Natural killer cell treated with Interleukin-12 subunit alpha and Interleukin-12 subunit beta and Interleukin-15 and Interleukin-18, amount 100 ng/mL, for 72 hours (primary cell): ENCODE measurements at regions not wholly inside any gene's neighbourhood (a gene's known extent, or its start where the extent isn't known, plus 50 kb on each side); places are given as distances from the start of the nearest gene placed in this dataset.
A peak's percentile ranks its signal among the peaks of the same experiment; 100 is the strongest.
"Not testable (repeated sequence)": the region's sequence is repeated elsewhere in the genome, so short reads cannot be mapped to it uniquely, and the experiment has no call there.

Experiments used
- ATAC-seq, 2 donors: fragments of 150-1000 bp; cut with Tn5 transposase in 1 of 2; sonication (Bioruptor Pico), chemical (Tn5 transposase) in 1 of 2; 2 replicates each; pipeline ENCODE4 v1.10.0; 2021
- DNase-seq: peaks from one replicate; pipeline ENCODE4 v3.0.0; 2022; ENCODE audit warnings: low spot score
- H3K27ac Mint-ChIP-seq, 2 donors: 1 replicate in 1 of 2; 2 replicates in 1 of 2; pipeline ENCODE4 v1.8.0; 2022; ENCODE audit warnings: mixed read lengths in 2 of 2, mild to moderate bottlenecking in 1 of 2, moderate library complexity in 1 of 2
- H3K27me3 Mint-ChIP-seq, 2 donors: 1 replicate in 1 of 2; 2 replicates in 1 of 2; pipeline ENCODE4 v1.8.0; 2022; ENCODE audit warnings: mixed read lengths in 2 of 2
- H3K36me3 Mint-ChIP-seq: one replicate; pipeline ENCODE4 v1.8.0; 2022; ENCODE audit warnings: mixed read lengths
- H3K4me1 Mint-ChIP-seq, 2 donors: 1 replicate in 1 of 2; 2 replicates in 1 of 2; pipeline ENCODE4 v1.8.0; 2022; ENCODE audit warnings: low read depth in 2 of 2, mixed read lengths in 2 of 2, mild to moderate bottlenecking in 1 of 2
- H3K4me3 Mint-ChIP-seq: one replicate; pipeline ENCODE4 v1.8.0; 2022; ENCODE audit warnings: mixed read lengths
- H3K9me3 Mint-ChIP-seq: 2 replicates; pipeline ENCODE4 v1.8.0; 2022; ENCODE audit warnings: mixed read lengths

- peaks cover 14% of the 10 kb centered on the region for H3K9me3 Mint-ChIP-seq
- not testable (repeated sequence) for H3K4me3 Mint-ChIP-seq, DNase-seq, H3K4me1 Mint-ChIP-seq, H3K36me3 Mint-ChIP-seq, ATAC-seq, H3K27me3 Mint-ChIP-seq, H3K27ac Mint-ChIP-seq
These were observed 422.7 kb upstream of the FRG2C start for GRCh38 chr3:75241226-75241962.

- H3K4me1 Mint-ChIP-seq, result no peaks in the 10 kb centered on the region
- H3K36me3 Mint-ChIP-seq, result no peaks in the 10 kb centered on the region
- H3K4me3 Mint-ChIP-seq, result no peak overlapping the region
- H3K27ac Mint-ChIP-seq, result no peak overlapping the region
- peaks cover 14% of the 10 kb centered on the region for H3K9me3 Mint-ChIP-seq
- DNase-seq (no peak), ATAC-seq (no peak)
- H3K27me3 Mint-ChIP-seq, result peaks cover 0 to 2% of the 10 kb centered on the region in 2 donors
These were observed 422.0 kb upstream of the FRG2C start for GRCh38 chr3:75242012-75242735.

GRCh38 chr3:75248974-75249373, 415.2 kb upstream of the FRG2C start:
- ATAC-seq, result peak in 1 of 2 donors; percentile 24

GRCh38 chr3:75254685-75255084, 409.4 kb upstream of the FRG2C start:
- ATAC-seq, result no peak
- H3K36me3 Mint-ChIP-seq, result no peaks in the 10 kb centered on the region
- H3K4me3 Mint-ChIP-seq, result no peak overlapping the region
- H3K4me1 Mint-ChIP-seq, result no peaks in the 10 kb centered on the region
- peaks cover 0 to under 1% of the 10 kb centered on the region in 2 donors for H3K27me3 Mint-ChIP-seq
- H3K27ac Mint-ChIP-seq, result no peak overlapping the region
- DNase-seq, result no peak
- no peaks in the 10 kb centered on the region for H3K9me3 Mint-ChIP-seq

More at GRCh38 chr3:75248974-75249373, 415.2 kb upstream of the FRG2C start:
- no peak overlapping the region for H3K27ac Mint-ChIP-seq
- H3K27me3 Mint-ChIP-seq, result no peaks in the 10 kb centered on the region
- H3K4me1 Mint-ChIP-seq, result peaks cover 0 to 5% of the 10 kb centered on the region in 2 donors
- DNase-seq, result no peak
- no peaks in the 10 kb centered on the region for H3K36me3 Mint-ChIP-seq
- peaks cover 4% of the 10 kb centered on the region for H3K9me3 Mint-ChIP-seq
- no peak overlapping the region for H3K4me3 Mint-ChIP-seq

- not testable (repeated sequence) for ATAC-seq, H3K4me1 Mint-ChIP-seq, H3K36me3 Mint-ChIP-seq, H3K4me3 Mint-ChIP-seq, DNase-seq, H3K9me3 Mint-ChIP-seq, H3K27ac Mint-ChIP-seq
- peaks cover 0 to 12% of the 10 kb centered on the region in 2 donors for H3K27me3 Mint-ChIP-seq
These were observed 405.1 kb upstream of the FRG2C start for GRCh38 chr3:75258825-75259683.

- peaks cover 0 to 12% of the 10 kb centered on the region in 2 donors for H3K27me3 Mint-ChIP-seq
- not testable (repeated sequence) for ATAC-seq, DNase-seq, H3K27ac Mint-ChIP-seq, H3K36me3 Mint-ChIP-seq, H3K4me3 Mint-ChIP-seq, H3K9me3 Mint-ChIP-seq, H3K4me1 Mint-ChIP-seq
These were observed 403.2 kb upstream of the FRG2C start for GRCh38 chr3:75260975-75261374.

- H3K27me3 Mint-ChIP-seq, result peaks cover 0 to 12% of the 10 kb centered on the region in 2 donors
- H3K9me3 Mint-ChIP-seq, result no peaks in the 10 kb centered on the region
- H3K4me3 Mint-ChIP-seq, result no peak overlapping the region
- H3K4me1 Mint-ChIP-seq, result no peaks in the 10 kb centered on the region
- no peak for DNase-seq
- H3K27ac Mint-ChIP-seq, result no peak overlapping the region
- ATAC-seq, result no peak
- H3K36me3 Mint-ChIP-seq, result no peaks in the 10 kb centered on the region
These were observed 401.5 kb upstream of the FRG2C start for GRCh38 chr3:75262661-75263060.

GRCh38 chr3:75265897-75266296, 398.2 kb upstream of the FRG2C start:
- H3K9me3 Mint-ChIP-seq, result no peaks in the 10 kb centered on the region
- no peaks in the 10 kb centered on the region for H3K4me1 Mint-ChIP-seq
- no peaks in the 10 kb centered on the region for H3K36me3 Mint-ChIP-seq
- H3K27me3 Mint-ChIP-seq, result peaks cover 0 to 7% of the 10 kb centered on the region in 2 donors
- no peak overlapping the region for H3K27ac Mint-ChIP-seq
- H3K4me3 Mint-ChIP-seq, result no peak overlapping the region
- ATAC-seq, result no peak
- no peak for DNase-seq

- not testable (repeated sequence) for H3K4me1 Mint-ChIP-seq, H3K36me3 Mint-ChIP-seq, DNase-seq, ATAC-seq, H3K9me3 Mint-ChIP-seq, H3K4me3 Mint-ChIP-seq, H3K27me3 Mint-ChIP-seq, H3K27ac Mint-ChIP-seq
These were observed 395.6 kb upstream of the FRG2C start for GRCh38 chr3:75268576-75268975.

GRCh38 chr3:75272237-75272636, 391.9 kb upstream of the FRG2C start:
- not testable (repeated sequence) for H3K27me3 Mint-ChIP-seq, H3K9me3 Mint-ChIP-seq, H3K36me3 Mint-ChIP-seq, H3K4me1 Mint-ChIP-seq, ATAC-seq, H3K27ac Mint-ChIP-seq, DNase-seq, H3K4me3 Mint-ChIP-seq

- no peak overlapping the region for H3K27ac Mint-ChIP-seq
- H3K4me1 Mint-ChIP-seq, result no peaks in the 10 kb centered on the region
- ATAC-seq (no peak), DNase-seq (no peak)
- H3K9me3 Mint-ChIP-seq, result no peaks in the 10 kb centered on the region
- H3K4me3 Mint-ChIP-seq, result no peak overlapping the region
- H3K27me3 Mint-ChIP-seq, result no peaks in the 10 kb centered on the region
- H3K36me3 Mint-ChIP-seq, result no peaks in the 10 kb centered on the region
These were observed 391.4 kb upstream of the FRG2C start for GRCh38 chr3:75272691-75273090.

GRCh38 chr3:75285531-75286148, 378.5 kb upstream of the FRG2C start:
- not testable (repeated sequence) for H3K4me1 Mint-ChIP-seq, H3K27ac Mint-ChIP-seq, H3K36me3 Mint-ChIP-seq, ATAC-seq, H3K4me3 Mint-ChIP-seq, DNase-seq, H3K9me3 Mint-ChIP-seq, H3K27me3 Mint-ChIP-seq

GRCh38 chr3:75288972-75289574, 375.1 kb upstream of the FRG2C start:
- not testable (repeated sequence) for DNase-seq, H3K27ac Mint-ChIP-seq, H3K36me3 Mint-ChIP-seq, H3K27me3 Mint-ChIP-seq, ATAC-seq, H3K4me1 Mint-ChIP-seq, H3K9me3 Mint-ChIP-seq, H3K4me3 Mint-ChIP-seq
